GM18502 (cell line): ENCODE measurements at regions not wholly inside any gene's neighbourhood (a gene's known extent, or its start where the extent isn't known, plus 50 kb on each side); places are given as distances from the start of the nearest gene placed in this dataset.
"Not testable (repeated sequence)": the region's sequence is repeated elsewhere in the genome, so short reads cannot be mapped to it uniquely, and the experiment has no call there.

Experiments
- ATAC-seq: cut with Tn5 transposase; IDR thresholded peaks from one replicate; pipeline ENCODE4 v1.9.1; 2021; ENCODE audit warnings: mild to moderate bottlenecking; ENCODE audit not compliant: unreplicated experiment, poor library complexity

DNA sequence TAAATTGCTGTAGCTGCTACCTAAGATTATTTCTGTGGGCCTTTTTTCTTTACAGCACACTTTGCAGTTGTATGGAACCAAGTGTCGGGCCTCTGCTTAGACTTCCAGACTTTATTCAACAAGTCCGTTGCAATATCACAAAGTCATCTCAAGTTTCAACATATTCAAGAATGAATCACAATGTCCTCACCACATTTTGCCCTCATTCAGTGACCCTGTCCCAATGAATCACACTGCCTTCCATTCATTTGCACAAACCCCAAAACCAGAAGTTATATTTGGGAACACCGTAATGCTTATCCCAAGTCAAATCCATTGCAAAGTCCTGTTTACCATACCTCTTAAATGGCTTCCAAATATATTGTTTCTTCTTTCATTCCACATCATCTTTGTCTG, 439.6 kb downstream of the CSNK1G3 start:
- ATAC-seq: no peak

DNA sequence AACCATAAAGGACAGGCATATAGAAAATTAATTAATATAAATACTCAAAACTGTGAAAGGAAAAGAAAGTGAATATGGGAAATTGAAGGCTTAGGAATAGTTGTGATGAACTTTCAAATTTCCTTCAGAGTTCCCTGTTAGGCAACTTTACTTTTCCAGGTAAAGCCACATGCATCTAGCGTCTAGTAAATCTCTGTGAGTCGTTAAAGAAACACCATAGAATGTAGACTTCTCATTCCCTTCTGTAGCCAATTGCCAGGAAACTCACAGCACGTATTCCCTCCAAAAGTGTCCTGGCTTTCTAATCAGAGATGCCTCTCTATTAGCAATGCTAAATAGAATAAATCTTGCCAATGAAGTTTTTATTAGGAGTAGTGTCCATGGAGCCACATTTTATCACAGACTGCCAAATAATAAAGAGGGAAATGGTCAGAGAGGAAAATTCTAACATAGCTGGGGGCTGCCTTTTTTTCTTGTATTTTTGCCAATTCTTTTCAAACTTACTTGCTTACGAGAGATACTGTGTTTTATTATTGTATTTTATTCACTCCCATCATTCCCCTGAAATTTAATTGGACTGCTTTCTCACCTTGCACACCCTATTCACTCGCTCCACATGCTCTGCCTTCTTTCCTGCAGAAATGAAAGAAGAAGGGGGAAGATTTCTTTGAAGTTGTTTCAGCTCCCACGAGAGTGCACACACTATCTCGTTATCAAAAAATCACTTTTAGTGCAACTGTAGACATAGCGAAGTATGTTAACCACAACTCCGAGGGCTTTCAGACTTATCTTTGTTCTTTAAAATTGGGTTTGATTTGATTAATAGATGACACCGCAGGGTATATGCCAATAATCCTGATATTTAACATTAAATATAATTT, 439.0 kb downstream of the CSNK1G3 start:
- no peak for ATAC-seq

DNA sequence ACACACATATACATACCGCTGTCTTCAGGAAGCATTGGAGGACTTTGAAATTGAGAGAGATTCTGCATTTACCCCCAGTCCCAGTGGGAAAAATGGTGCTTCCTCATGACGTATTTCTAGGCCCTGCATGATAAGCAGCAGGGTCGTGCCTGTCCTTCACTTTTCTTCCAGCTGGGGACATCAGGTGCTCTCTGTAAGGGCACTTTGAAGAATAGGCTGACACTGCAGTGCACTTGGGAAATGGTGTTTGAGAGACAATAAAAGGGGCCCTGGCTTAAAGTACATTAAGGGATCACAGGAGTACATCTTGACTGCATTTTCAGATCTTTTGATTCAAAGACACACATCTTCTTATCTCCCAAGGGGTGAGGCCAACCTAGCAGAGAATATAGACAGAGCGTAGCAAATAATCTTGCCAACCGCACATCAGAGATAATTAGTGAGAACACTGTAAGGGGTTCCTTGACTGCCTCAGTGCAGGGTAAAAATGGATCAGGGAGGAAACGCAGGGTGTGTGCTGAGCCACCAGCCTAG, 437.9 kb downstream of the CSNK1G3 start:
- no peak for ATAC-seq

DNA sequence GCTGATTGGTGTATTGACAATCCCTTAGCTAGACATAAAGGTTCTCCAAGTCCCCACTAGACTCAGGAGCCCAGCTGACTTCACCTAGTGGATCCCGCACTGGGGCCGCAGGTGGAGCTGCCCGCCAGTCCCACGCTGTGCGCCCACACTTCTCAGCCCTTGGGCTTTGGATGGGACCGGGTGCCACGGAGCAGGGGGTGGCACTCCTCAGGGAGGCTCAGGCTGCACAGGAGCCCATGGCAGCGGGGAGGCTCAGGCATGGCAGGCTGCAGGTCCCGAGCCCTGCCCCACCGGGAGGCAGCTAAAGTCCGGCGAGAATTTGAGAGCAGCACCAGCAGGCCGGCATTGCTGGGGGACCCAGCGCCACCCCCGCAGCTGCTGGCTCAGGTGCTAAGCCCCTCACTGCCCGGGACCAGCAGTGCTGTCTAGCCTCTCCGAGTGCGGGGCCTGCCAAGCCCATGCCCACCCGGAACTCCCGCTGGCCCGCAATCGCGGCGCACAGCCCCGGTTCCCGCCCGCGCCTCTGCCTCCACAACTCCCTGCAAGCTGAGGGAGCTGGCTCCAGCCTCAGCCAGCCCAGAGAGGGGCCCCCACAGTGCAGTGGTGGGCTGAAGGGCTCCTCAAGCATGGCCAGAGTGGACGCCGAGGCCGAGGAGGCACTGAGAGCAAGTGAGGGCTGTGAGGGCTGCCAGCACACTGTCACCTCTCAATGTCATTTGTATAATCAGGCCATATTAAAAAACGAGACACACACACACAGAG, 437.2 kb downstream of the CSNK1G3 start:
- no peak for ATAC-seq

DNA sequence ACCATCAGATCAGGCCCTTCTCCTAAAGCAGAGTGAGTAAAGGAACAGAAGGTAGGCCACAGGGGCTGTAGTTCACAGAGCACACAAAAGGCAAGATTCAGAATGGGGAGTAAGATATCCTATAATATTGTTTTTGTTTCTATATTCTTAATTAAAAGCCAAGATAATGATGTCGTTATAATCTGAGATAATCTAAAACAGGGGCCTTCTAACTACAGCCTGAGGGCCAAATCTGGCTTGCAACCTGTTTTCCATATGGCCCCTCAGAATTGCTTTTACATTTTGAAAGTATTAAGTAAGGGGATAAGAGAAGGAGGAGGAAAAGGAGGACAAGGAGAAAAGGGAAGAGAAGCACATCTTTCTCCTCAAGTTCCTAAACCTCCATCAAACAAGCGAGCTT, 435.8 kb downstream of the CSNK1G3 start:
- ATAC-seq: no peak

DNA sequence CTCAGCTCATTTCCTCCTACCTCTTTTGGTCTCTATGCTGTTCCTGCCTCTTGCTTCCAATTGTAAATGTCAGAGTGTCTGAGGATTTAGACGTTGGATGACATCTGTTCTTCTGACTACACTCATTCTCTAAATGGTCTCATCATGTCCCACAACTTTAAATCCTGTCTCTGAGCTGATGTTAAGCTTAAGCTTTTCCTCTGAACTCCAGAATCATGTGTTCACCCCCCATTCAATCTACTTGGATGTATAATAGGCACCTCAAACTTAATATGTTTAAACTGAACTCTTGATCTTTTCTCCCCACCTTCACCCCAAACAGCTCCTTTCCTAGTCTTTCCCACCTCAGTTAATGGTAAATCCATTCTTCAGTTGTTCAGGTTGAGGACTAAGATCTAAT, 433.6 kb downstream of the CSNK1G3 start:
- no peak for ATAC-seq

DNA sequence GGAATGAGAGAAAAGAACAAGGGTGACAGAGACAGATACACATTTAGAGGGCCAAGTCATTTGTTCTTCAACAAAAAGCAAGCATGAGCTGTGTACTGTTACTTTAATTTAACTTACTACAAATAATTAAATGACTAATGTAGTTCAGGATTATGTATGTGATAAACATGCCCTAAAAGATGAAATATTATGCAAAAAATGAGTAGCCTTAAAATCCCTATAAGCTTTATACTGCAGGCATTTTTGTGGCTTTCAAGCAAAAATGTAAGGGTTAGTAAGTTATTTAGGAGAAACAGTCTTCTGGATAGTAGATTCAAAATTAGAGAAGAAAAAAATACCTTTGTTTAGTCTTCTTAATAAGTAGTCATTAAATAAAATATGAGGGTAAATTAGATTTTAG, 431.2 kb downstream of the CSNK1G3 start:
- no peak for ATAC-seq

DNA sequence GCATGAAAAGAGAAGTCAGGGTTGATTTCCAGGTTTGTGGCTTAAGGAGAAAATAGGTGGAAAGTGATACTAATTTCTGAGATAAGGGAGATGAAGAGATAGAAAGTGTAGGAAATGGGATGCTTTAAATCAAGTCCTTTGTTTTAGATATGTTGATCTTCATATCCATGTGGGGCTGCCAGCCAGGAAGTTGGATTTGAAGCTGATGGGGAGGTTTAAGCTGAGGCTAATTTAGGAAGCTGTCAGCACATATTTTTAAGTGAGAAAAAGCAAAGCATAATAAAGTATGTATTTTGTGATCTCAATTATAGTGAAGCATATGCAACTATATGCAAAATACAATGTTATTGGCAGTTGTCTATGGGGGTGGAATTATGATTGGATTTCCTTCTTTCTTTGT, 428.4 kb downstream of the CSNK1G3 start:
- no peak for ATAC-seq

DNA sequence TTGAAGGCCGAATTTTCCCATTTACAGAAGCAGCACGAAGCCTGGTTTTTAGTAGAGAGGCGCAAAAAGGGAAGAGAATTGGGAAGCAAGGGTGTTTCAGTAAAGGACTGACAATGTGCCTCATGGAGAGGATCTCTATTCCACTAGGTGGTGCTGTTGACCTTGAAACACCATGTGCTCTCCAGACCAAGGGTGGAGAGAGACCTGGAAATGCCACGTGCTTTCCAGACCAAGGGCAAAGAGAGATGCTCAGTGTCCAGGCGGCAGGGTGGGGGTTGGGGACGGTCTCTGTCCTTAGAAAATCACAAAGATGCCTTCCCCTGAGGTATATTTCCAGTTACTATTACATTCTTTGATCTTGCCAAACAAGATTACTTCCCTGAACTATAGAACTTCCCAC, 425.3 kb downstream of the CSNK1G3 start:
- ATAC-seq: no peak

DNA sequence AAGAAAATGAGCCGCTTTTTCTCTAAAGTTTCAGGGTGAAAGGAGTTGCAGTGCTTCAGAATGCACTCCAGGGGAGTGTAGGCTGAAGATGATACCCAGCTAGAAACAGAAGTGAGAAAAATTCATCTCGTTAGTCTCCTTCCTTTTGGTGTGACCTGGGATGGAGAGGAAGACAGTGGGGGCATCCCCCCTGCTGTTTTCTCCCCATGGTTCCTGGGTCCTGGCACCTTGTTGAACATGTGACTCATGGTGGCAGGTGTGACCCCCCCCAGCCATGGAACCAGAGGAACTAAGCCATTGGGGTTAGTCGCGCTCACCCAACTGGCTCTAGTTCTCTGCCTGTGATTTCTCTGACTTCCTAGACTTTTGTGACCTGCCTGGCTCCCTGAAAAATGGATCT, 424.6 kb downstream of the CSNK1G3 start:
- ATAC-seq: no peak

DNA sequence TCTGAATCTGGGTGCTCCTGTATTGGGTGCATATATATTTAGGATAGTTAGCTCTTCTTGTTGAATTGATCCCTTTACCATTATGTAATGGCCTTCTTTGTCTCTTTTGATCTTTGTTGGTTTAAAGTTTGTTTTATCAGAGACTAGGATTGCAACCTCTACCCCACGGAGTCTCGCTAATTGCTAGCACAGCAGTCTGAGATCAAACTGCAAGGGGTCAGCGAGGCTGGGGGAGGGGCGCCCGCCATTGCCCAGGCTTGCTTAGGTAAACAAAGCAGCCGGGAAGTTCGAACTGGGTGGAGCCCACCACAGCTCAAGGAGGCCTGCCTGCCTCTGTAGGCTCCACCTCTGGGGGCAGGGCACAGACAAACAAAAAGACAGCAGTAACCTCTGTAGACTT, 421.8 kb downstream of the CSNK1G3 start:
- not testable (repeated sequence) for ATAC-seq

DNA sequence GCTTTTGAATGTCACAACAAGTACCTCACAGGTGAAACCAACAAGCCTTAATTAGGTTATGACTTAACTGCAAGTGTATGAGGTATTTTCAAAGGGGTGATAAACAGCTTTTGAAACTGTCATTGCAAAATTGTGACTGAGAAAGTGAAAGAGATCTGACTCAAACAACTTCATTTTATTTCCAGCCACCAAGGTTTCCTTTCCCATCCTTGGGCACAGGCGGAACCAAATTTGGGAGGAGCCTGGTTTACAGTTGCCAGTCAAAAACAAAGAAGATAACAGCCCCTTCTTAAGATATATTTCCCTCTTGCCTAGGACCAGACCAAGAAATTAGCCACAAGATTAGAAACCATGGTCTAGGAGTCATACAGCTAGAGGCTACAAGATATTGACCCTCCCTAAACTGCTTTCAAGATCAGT, 417.1 kb downstream of the CSNK1G3 start:
- ATAC-seq: peak; percentile 55

DNA sequence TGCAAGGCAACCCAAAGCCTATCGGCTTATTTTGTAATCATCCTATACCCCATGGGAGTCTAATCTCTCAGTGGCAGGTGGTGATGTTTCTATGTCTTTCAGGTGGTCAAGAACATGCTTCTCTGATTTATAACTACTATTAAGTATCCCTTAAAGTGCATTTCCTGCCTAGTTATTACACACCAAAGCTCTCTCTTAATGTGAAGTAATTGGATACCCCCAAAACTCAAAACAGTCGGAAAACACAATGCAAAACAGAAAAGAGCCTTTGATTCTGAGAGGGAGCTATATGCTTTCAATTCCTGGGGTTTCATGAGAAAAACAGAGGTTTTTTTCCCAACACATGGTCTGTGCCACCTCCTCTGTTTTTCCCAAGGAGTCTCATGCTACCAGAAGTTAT, 416.4 kb downstream of the CSNK1G3 start:
- no peak for ATAC-seq

DNA sequence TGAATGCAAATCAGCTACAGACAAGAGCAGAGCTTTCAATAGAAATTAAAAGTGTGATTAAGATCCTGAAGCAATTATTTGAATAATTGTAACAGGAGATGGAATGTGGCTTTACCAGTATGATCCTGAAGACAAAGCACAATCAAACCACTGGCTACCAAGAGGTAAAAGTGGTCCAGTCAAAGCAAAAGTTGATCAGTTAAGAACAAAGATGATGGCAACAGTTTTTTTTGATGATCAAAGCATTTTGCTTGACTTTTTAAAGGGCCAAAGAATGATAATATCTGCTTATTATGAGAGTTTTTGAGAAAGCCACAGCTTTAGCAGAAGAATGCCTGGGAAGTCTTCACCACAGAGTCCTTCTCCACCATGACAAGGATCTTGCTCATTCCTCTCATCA, 409.2 kb downstream of the CSNK1G3 start:
- ATAC-seq: no peak

DNA sequence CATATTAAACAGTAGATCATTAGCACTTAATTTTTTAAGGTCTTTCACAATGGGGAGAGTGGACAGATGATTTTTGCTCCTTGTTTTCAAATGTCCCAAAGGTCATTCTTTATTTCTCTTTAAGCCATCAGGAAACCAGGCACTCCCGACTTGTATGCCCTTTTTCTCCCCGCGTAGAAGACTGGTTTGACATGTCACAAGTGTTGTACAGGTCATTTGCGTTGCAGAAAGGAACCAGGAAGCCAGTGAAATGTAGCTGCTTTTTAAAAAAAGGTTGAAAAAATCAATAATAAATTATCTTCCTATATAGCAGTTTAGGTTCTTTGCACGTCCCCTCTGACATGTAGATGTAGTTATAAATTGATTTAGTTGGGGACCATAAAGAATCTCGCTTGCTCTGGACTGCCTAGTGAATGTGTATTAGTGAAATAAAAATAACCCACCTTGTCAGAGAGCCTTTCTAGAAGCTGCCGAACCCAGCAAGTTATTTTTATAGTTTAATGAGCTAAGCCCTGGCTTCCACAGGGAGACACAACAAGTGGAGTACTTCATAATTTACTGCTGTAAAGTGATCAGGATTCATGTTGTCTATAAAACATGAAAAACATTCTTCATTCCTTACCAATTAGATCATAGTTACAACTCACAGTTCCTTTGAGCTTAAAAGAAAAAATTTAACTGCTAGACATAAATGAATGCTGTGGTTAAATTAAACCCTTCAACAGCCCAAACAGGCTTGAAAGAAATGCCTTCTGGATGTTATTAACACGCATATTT, 404.6 kb downstream of the CSNK1G3 start:
- no peak for ATAC-seq

DNA sequence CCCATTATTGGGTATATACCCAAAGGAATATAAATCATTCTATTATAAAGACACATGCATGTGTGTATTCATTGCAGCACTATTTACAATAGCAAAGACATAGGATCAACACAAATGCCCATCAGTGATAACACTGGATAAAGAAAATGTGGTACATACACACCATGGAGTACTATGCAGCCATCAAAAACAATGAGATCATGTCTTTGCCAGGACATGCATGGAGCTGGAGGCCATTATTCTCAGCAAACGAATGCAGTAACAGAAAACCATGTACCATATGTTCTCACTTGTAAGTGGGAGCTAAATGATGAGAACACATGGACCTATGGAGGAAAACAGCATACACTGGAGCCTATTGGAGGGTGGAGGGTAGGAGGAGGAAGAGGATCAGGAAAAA, 402.4 kb downstream of the CSNK1G3 start:
- ATAC-seq: no peak

DNA sequence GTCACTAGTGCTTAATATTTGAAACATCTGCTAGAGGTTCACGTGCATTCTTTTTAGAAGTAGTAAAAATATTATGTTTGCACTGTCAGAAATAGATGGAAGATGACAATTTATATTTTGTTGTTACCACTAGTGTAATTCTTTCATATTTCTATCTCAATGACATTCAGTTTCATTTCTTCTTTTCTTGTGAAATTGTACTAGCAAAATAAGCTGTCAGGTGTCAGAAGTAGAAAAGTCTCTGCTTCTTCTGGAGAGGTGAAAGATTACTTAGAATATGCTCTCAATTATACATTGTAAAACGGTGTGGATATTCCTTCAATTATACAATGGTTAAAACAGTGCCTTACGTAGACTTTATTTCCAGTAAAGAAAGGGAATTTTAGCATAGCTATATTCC, 395.4 kb downstream of the CSNK1G3 start:
- ATAC-seq: no peak

DNA sequence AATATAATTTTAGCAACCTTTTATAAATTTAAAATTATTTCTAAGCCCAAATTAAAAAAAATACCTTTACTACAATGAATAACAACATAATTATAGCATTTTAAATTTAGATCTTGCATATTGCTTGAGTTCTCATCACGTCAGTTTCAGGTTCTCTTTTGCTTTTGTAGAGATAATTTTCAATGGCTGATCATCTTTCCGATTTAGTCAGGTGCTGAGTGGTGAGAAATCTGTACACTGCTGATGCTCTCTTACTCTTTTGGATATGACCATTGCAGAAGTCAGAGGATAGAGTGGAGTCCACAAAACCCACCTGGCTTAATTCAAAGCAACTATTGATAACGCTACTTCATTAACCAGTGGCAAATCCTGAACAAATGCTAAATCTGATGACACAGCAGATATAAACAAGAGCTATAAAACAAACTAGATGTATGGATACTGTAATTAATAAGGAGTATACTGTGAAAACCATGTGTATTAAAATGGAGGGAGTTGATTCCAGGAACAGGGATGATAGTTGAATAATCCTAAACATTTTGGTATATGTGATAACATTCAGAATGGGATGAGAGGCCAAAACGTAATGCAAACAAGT, 394.8 kb downstream of the CSNK1G3 start:
- no peak for ATAC-seq

DNA sequence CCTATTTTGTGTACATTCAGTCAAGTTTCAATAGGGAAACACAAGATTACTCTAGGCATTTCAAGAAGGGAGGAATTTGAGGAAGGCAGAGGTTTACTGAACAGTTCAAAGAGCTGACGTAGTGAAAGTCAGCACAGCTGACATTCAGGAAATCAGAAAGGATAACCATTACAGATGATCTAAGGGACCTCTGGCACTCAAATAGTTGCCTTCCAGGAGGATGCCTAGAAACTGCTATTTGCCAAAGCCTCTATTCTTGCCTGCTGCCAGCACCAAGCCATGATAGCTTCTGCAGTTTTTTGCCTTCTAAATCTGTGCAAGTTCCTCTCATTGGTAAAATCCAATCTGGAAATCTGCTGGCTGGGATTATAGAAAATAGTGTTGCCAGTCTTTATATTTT, 373.1 kb downstream of the CSNK1G3 start:
- no peak for ATAC-seq

DNA sequence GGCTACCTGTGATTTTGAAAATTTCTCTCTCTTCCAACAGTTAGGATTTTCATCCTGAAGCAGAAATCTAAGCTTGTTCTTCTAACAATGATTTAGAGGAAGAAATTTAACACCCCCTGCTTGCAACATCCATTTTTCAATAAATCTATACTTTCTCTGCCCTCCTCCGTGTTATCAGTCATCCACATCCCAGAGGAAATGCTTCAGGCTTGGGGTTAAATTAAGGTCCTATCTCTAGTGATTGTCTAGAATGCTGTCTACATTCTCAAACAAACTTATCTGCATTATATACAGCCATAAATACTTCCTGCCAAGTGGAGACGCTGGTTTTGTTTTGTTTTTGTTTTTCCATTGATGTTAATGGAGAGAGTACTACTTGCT, 371.0 kb downstream of the CSNK1G3 start:
- no peak for ATAC-seq
